Glomerular visceral epithelial cell (primary cell): ENCODE measurements at regions not wholly inside any gene's neighbourhood (a gene's known extent, or its start where the extent isn't known, plus 50 kb on each side); places are given as distances from the start of the nearest gene placed in this dataset.
"Not testable (repeated sequence)": the region's sequence is repeated elsewhere in the genome, so short reads cannot be mapped to it uniquely, and the experiment has no call there.

Experiments
- DNase-seq: peaks from one replicate; pipeline ENCODE4 v3.0.0-alpha.2; 2016; ENCODE audit errors: extremely low spot score

GRCh38 chr16:86885139-86885538 is 306.8 kb downstream of the FOXL1 start:
- no peak for DNase-seq

GRCh38 chr16:86886651-86887050 is 308.3 kb downstream of the FOXL1 start:
- peak; percentile 43 for DNase-seq

- no peak for DNase-seq
These were observed 309.1 kb downstream of the FOXL1 start for GRCh38 chr16:86887416-86887815.

- DNase-seq: no peak
These were observed 310.1 kb downstream of the FOXL1 start for GRCh38 chr16:86888231-86889053.

- not testable (repeated sequence) for DNase-seq
These were observed 310.7 kb downstream of the FOXL1 start for GRCh38 chr16:86889054-86889366.

- DNase-seq: no peak
These were observed 311.6 kb downstream of the FOXL1 start for GRCh38 chr16:86889974-86890373.

GRCh38 chr16:86891121-86891520 is 312.8 kb downstream of the FOXL1 start:
- DNase-seq: no peak

GRCh38 chr16:86891631-86892030 is 313.3 kb downstream of the FOXL1 start:
- no peak for DNase-seq

- DNase-seq: no peak
These were observed 314.2 kb downstream of the FOXL1 start for GRCh38 chr16:86892509-86892908.

- no peak for DNase-seq
These were observed 315.2 kb downstream of the FOXL1 start for GRCh38 chr16:86893506-86893905.

- no peak for DNase-seq
These were observed 315.7 kb downstream of the FOXL1 start for GRCh38 chr16:86894029-86894567.

- no peak for DNase-seq
These were observed 316.6 kb downstream of the FOXL1 start for GRCh38 chr16:86894925-86895324.

GRCh38 chr16:86895606-86896005 is 317.3 kb downstream of the FOXL1 start:
- DNase-seq: no peak

GRCh38 chr16:86896976-86897375 is 318.6 kb downstream of the FOXL1 start:
- no peak for DNase-seq

GRCh38 chr16:86897486-86897885 is 319.1 kb downstream of the FOXL1 start:
- DNase-seq: no peak

- DNase-seq: no peak
These were observed 320.0 kb downstream of the FOXL1 start for GRCh38 chr16:86898386-86898785.

GRCh38 chr16:86899151-86899550 is 320.8 kb downstream of the FOXL1 start:
- DNase-seq: no peak

- peak; percentile 30 for DNase-seq
These were observed 321.4 kb downstream of the FOXL1 start for GRCh38 chr16:86899757-86900156.

- DNase-seq: peak; percentile 65
These were observed 323.1 kb downstream of the FOXL1 start for GRCh38 chr16:86901483-86901882.

GRCh38 chr16:86902656-86903001 is 324.3 kb downstream of the FOXL1 start:
- no peak for DNase-seq

- DNase-seq: no peak
These were observed 324.7 kb downstream of the FOXL1 start for GRCh38 chr16:86903068-86903467.

GRCh38 chr16:86905302-86905701 is 327.0 kb downstream of the FOXL1 start:
- no peak for DNase-seq

GRCh38 chr16:86906623-86907022 is 328.3 kb downstream of the FOXL1 start:
- no peak for DNase-seq
